ENCODE measurements at regions not wholly inside any gene's neighbourhood (a gene's known extent, or its start where the extent isn't known, plus 50 kb on each side); places are given as distances from the start of the nearest gene placed in this dataset.
A peak's percentile ranks its signal among the peaks of the same experiment; 100 is the strongest.

GRCh38 chr2:16014041-16014787 lies 73.9 kb downstream of the MYCN start:
- Histone ChIP-seq H3K36me3 (no peaks in the 10 kb centered on the region), H3K27ac (peak overlapping the region in 1 of 2 donors; percentile 11), H3K27me3 (no peaks in the 10 kb centered on the region), H3K4me3 (no peak overlapping the region), H3K9me3 (no peaks in the 10 kb centered on the region), H3K4me1 (peaks cover 0 to 11% of the 10 kb centered on the region in 2 donors)
- TF ChIP-seq, protein P1, sequence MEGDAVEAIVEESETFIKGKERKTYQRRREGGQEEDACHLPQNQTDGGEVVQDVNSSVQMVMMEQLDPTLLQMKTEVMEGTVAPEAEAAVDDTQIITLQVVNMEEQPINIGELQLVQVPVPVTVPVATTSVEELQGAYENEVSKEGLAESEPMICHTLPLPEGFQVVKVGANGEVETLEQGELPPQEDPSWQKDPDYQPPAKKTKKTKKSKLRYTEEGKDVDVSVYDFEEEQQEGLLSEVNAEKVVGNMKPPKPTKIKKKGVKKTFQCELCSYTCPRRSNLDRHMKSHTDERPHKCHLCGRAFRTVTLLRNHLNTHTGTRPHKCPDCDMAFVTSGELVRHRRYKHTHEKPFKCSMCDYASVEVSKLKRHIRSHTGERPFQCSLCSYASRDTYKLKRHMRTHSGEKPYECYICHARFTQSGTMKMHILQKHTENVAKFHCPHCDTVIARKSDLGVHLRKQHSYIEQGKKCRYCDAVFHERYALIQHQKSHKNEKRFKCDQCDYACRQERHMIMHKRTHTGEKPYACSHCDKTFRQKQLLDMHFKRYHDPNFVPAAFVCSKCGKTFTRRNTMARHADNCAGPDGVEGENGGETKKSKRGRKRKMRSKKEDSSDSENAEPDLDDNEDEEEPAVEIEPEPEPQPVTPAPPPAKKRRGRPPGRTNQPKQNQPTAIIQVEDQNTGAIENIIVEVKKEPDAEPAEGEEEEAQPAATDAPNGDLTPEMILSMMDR (IDR thresholded peaks at IDR 0.05): no peak
- no peak for DNase-seq (ENCODE audit: low spot score)

DNA sequence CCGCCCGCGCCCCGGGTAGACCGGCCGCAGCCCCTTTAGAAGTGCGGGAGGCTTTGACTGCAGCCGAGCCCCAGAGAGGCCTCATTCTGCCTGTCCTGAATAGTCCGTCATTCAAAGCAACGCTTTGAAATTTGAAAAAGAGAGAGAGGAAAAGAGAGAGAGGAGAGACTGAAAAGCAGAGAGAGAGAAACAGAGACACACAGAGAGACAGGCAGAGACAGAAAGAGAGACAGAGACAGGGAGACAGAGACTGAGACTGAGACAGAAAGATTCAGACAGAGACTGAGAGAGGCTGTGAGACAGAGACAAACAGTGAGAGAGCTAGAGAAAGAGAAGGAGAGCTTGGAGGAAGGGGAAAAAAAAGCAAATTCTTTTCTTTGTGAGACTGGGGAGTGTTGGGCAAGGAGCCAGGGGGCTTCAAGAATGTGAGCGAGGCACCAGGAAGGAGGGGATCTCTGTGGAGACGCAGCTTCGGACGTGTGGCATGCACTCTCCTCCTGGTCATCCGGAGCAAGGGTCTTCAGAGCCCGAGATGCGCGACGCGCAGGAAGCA lies 73.1 kb downstream of the MYCN start:
- DNase-seq (ENCODE audit: low spot score): no peak
- no peak overlapping the region for H3K4me3 ChIP-seq
- TF ChIP-seq, protein P1 (IDR thresholded peaks at IDR 0.05): no peak
- H3K27me3 ChIP-seq: no peaks in the 10 kb centered on the region
- H3K4me1 ChIP-seq: peaks cover 0 to 11% of the 10 kb centered on the region in 2 donors
- H3K9me3 ChIP-seq: no peaks in the 10 kb centered on the region
- no peaks in the 10 kb centered on the region for H3K36me3 ChIP-seq
- H3K27ac ChIP-seq: no peak overlapping the region

DNA sequence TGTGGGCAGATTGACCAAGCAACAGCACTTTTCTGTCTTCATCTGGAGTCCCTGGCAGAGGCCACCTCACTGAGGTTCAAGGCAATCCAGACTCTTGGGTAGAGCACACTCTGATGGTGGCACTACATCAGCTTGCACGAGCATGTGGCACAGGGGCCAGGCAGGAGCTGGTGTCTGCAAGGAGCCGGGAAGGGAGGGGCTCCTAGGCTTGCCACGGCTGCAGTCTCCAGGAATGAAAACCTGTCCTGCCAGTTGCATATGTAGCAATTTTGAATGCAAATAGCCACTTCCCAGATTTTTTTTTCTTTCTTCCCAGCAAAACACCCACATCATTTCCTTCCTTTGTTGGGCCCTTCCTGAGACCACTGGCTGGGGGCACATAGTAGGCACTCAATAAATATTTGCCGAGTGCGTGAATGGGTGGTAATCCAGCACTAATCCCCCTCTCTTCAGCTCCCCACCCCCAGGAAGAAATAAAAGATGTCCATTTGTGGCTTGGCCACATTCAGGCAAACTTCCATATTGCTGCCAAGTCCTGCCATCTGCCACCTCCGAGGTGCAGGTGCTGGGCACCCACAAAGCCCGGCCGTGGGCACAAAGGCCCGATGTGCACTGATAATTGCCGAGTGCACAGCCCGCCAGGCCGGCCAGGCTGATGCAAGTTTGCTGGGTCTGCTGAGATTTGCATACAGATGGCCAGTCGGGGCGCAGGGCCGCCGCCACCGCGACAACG lies 72.4 kb downstream of the MYCN start:
- DNase-seq (ENCODE audit: low spot score): no peak
- H3K27me3 ChIP-seq: no peaks in the 10 kb centered on the region
- H3K4me1 ChIP-seq: peaks cover 0 to 11% of the 10 kb centered on the region in 2 donors
- H3K36me3 ChIP-seq: no peaks in the 10 kb centered on the region
- TF ChIP-seq, protein P1 (IDR thresholded peaks at IDR 0.05): no peak
- no peaks in the 10 kb centered on the region for H3K9me3 ChIP-seq
- no peak overlapping the region for H3K27ac ChIP-seq
- H3K4me3 ChIP-seq: no peak overlapping the region

DNA sequence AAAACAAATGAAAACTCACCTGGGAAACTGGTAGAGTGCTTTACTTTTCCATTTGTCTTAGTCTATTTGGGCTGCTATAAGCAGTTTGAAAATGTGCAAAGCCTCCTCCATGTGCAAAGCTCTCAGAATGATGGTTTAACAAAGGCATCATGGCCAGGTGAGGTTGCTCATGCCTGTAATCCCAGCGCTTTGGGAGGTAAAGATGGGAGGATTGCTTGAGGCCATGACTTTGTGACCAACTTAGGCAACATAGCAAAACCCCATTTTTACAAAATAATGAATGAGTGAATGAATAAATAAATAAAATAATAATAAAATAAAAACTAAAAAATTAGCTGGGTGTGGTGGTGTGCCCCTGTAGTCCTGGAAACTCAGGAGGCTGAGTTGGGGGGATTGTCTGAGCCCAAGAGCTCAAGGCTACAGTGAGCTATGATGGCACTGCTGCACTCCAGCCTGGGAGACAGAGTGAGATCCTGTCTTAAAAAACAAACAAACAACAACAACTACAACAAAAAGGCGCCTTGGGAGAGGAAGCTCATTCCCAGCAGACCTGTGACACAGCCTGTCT lies 71.8 kb downstream of the MYCN start:
- no peaks in the 10 kb centered on the region for H3K27me3 ChIP-seq
- H3K4me1 ChIP-seq: peaks cover 0 to 11% of the 10 kb centered on the region in 2 donors
- no peaks in the 10 kb centered on the region for H3K9me3 ChIP-seq
- DNase-seq (ENCODE audit: low spot score): no peak
- no peak overlapping the region for H3K4me3 ChIP-seq
- TF ChIP-seq, protein P1 (IDR thresholded peaks at IDR 0.05): no peak
- H3K27ac ChIP-seq: no peak overlapping the region
- H3K36me3 ChIP-seq: no peaks in the 10 kb centered on the region

DNA sequence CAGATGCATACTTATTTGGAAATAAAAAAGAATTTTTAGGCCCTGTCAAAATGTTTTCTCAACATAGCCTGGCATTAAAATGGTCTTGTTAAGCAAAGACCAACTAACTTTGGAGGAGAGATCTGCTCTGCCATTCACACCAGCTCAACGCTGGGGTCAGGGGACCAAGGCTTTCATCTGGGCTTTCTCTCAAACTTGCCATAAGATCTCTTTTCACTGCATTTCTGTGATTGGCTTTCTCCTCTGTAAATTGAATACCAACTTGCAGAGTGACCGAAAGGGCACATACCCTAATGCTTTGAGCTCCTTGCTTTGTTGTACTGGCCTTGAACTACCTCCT lies 71.2 kb downstream of the MYCN start:
- no peaks in the 10 kb centered on the region for H3K9me3 ChIP-seq
- H3K36me3 ChIP-seq: no peaks in the 10 kb centered on the region
- no peak overlapping the region for H3K4me3 ChIP-seq
- H3K4me1 ChIP-seq: peaks cover 0 to 11% of the 10 kb centered on the region in 2 donors
- H3K27me3 ChIP-seq: no peaks in the 10 kb centered on the region
- TF ChIP-seq, protein P1 (IDR thresholded peaks at IDR 0.05): no peak
- no peak overlapping the region for H3K27ac ChIP-seq
- DNase-seq (ENCODE audit: low spot score): no peak
